Upper lobe of left lung (tissue), 4 donors: ENCODE measurements at regions not wholly inside any gene's neighbourhood (a gene's known extent, or its start where the extent isn't known, plus 50 kb on each side); places are given as distances from the start of the nearest gene placed in this dataset.

Experiments
- POLR2AphosphoS5 ChIP-seq, 2 donors: sonication (generic); formaldehyde crosslinking; IDR thresholded peaks; one replicate each; pipeline ENCODE4 v1.5.1; 2017; ENCODE audit warnings: antibody characterized with exemption in 2 of 2
- TF ChIP-seq, protein P1 (sequence below), 6 experiments: fragments of 450-650 bp in 4 of 6; fragments of 200-600 bp in 2 of 6; sonication (generic) in 2 of 6; IDR thresholded peaks; one replicate each; pipeline ENCODE4 v1.5.1; 2016 to 2019; ENCODE audit warnings: antibody characterized with exemption in 6 of 6

DNA sequence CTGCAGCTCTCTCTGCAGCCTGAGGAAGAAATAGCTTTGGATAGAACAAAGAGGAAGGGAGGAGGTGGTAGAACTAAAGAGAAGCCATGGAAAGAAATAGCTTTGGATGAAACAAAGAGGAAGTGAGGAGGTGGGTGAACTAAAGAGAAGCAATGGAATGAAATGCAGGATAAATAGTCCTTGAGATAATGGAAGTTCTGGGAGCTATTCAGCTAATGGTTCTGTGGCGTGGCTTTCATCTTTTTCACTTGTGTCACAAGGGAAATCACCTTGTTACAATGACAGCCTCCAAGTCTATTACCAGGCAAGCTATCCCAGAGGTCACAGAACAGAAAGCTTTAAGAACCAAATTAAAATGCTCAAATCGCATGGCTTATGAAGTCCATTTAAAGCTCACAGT lies 141.3 kb upstream of the ARG1 start:
- TF ChIP-seq, protein P1, sequence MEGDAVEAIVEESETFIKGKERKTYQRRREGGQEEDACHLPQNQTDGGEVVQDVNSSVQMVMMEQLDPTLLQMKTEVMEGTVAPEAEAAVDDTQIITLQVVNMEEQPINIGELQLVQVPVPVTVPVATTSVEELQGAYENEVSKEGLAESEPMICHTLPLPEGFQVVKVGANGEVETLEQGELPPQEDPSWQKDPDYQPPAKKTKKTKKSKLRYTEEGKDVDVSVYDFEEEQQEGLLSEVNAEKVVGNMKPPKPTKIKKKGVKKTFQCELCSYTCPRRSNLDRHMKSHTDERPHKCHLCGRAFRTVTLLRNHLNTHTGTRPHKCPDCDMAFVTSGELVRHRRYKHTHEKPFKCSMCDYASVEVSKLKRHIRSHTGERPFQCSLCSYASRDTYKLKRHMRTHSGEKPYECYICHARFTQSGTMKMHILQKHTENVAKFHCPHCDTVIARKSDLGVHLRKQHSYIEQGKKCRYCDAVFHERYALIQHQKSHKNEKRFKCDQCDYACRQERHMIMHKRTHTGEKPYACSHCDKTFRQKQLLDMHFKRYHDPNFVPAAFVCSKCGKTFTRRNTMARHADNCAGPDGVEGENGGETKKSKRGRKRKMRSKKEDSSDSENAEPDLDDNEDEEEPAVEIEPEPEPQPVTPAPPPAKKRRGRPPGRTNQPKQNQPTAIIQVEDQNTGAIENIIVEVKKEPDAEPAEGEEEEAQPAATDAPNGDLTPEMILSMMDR (IDR thresholded peaks at IDR 0.05): no peak
- TF ChIP-seq POLR2AphosphoS5 (IDR thresholded peaks at IDR 0.05): no peak
